ENCODE measurements at regions not wholly inside any gene's neighbourhood (a gene's known extent, or its start where the extent isn't known, plus 50 kb on each side); places are given as distances from the start of the nearest gene placed in this dataset.

DNA sequence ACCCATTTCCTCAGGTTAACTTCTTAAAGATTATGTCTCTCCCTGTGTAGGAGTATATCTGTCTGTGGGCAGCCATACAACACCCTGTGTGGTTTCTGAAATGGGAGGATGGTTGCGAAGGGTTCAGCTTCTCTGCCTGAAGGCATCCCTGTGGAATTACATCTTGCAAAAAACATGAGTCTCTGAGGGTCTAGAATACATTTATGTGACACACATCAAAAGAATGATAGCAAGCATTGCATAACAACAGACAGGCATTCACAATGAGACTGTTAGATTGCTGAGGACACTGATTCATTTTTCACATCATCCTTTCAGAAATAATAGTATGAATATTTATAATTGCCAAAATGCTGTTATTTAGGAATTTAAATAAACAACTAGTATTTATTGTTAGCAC lies 670.9 kb downstream of the HTR1B start:
- TF ChIP-seq POLR2A (IDR thresholded peaks at IDR 0.05), result no peak
- TF ChIP-seq, protein P1, sequence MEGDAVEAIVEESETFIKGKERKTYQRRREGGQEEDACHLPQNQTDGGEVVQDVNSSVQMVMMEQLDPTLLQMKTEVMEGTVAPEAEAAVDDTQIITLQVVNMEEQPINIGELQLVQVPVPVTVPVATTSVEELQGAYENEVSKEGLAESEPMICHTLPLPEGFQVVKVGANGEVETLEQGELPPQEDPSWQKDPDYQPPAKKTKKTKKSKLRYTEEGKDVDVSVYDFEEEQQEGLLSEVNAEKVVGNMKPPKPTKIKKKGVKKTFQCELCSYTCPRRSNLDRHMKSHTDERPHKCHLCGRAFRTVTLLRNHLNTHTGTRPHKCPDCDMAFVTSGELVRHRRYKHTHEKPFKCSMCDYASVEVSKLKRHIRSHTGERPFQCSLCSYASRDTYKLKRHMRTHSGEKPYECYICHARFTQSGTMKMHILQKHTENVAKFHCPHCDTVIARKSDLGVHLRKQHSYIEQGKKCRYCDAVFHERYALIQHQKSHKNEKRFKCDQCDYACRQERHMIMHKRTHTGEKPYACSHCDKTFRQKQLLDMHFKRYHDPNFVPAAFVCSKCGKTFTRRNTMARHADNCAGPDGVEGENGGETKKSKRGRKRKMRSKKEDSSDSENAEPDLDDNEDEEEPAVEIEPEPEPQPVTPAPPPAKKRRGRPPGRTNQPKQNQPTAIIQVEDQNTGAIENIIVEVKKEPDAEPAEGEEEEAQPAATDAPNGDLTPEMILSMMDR (IDR thresholded peaks at IDR 0.05), result no peak
